CD4-positive, alpha-beta T cell treated with Interleukin-4 for 1 hour (primary cell): ENCODE measurements at regions not wholly inside any gene's neighbourhood (a gene's known extent, or its start where the extent isn't known, plus 50 kb on each side); places are given as distances from the start of the nearest gene placed in this dataset.

Source experiments
- DNase-seq, 2 donors: peaks; one replicate each; pipeline ENCODE4 v3.0.0-alpha.2; 2020 to 2022

- peak; percentile 69 to 77 for DNase-seq
Observed at GRCh38 chr12:107320929-107321631, 227.7 kb upstream of the CRY1 start.

- peak; percentile 43 to 50 for DNase-seq
Observed at GRCh38 chr12:107322063-107322462, 228.7 kb upstream of the CRY1 start.

GRCh38 chr12:107325075-107325608 lies 231.8 kb upstream of the CRY1 start:
- DNase-seq, result no peak

GRCh38 chr12:107326237-107326636 lies 232.9 kb upstream of the CRY1 start:
- DNase-seq, result no peak

- DNase-seq, result no peak
Observed at GRCh38 chr12:107327651-107328182, 234.4 kb upstream of the CRY1 start.

GRCh38 chr12:107328442-107329133 lies 235.2 kb upstream of the CRY1 start:
- DNase-seq, result peak; percentile 4 to 61

- DNase-seq, result no peak
Observed at GRCh38 chr12:107329569-107330324, 236.4 kb upstream of the CRY1 start.

GRCh38 chr12:107330831-107331431 lies 237.6 kb upstream of the CRY1 start:
- no peak for DNase-seq

- no peak for DNase-seq
Observed at GRCh38 chr12:107331471-107331870, 238.1 kb upstream of the CRY1 start.

- DNase-seq, result no peak
Observed at GRCh38 chr12:107331912-107332311, 238.6 kb upstream of the CRY1 start.

- no peak for DNase-seq
Observed at GRCh38 chr12:107332743-107333142, 239.4 kb upstream of the CRY1 start.

- no peak for DNase-seq
Observed at GRCh38 chr12:107335802-107336570, 242.6 kb upstream of the CRY1 start.

- no peak for DNase-seq
Observed at GRCh38 chr12:107336695-107337094, 243.3 kb upstream of the CRY1 start.

GRCh38 chr12:107337346-107338095 lies 244.2 kb upstream of the CRY1 start:
- DNase-seq, result no peak

GRCh38 chr12:107339487-107339886 lies 246.1 kb upstream of the CRY1 start:
- DNase-seq, result no peak

GRCh38 chr12:107339932-107340331 lies 246.6 kb upstream of the CRY1 start:
- DNase-seq, result no peak

- DNase-seq, result no peak
Observed at GRCh38 chr12:107340898-107341297, 247.5 kb upstream of the CRY1 start.

GRCh38 chr12:107344035-107344808 lies 250.9 kb upstream of the CRY1 start:
- no peak for DNase-seq

- DNase-seq, result no peak
Observed at GRCh38 chr12:107347261-107347660, 253.9 kb upstream of the CRY1 start.

GRCh38 chr12:107349008-107349747 lies 255.8 kb upstream of the CRY1 start:
- DNase-seq, result no peak
